ENCODE measurements at regions not wholly inside any gene's neighbourhood (a gene's known extent, or its start where the extent isn't known, plus 50 kb on each side); places are given as distances from the start of the nearest gene placed in this dataset.

- no peak overlapping the region for H3K27ac ChIP-seq (ENCODE audit: low read depth, low read length)
- DNase-seq (no peak), ATAC-seq (no peak)
- no peaks in the 10 kb centered on the region for H3K27me3 ChIP-seq (ENCODE audit: control insufficient read depth in 2 of 2, insufficient read depth in 2 of 2, low read length in 2 of 2)
- no peaks in the 10 kb centered on the region for H3K4me1 ChIP-seq (ENCODE audit: control insufficient read depth in 2 of 2, insufficient read depth in 2 of 2, low read length in 2 of 2)
- H3K4me3 Mint-ChIP-seq = no peak overlapping the region
- no peaks in the 10 kb centered on the region for H3K36me3 ChIP-seq (ENCODE audit: control insufficient read depth in 2 of 3, insufficient read depth in 3 of 3, low read length in 3 of 3)
- ChIA-PET POLR2A (no interaction called here), CTCF (no interaction called here)
- peaks cover 5 to 21% (median 11%) of the 10 kb centered on the region in 5 donors for H3K27me3 Mint-ChIP-seq
- no peak overlapping the region for H3K4me3 ChIP-seq (ENCODE audit: low read length)
- no peaks in the 10 kb centered on the region for H3K4me1 Mint-ChIP-seq
- H3K9me3 Mint-ChIP-seq = peaks cover 0 to 5% (median 0%) of the 10 kb centered on the region in 11 donors
- intact Hi-C loops (cut with micrococcal nuclease) = no loop called here
- no peaks in the 10 kb centered on the region for H3K9me3 ChIP-seq (ENCODE audit: control insufficient read depth in 2 of 3, low read length in 3 of 3)
- no peaks in the 10 kb centered on the region for H3K36me3 Mint-ChIP-seq
- no peak overlapping the region for H3K27ac Mint-ChIP-seq
Observed at GRCh38 chr15:96462768-96463750, 132.6 kb downstream of the NR2F2 start.

- ChIA-PET CTCF (no interaction called here), POLR2A (no interaction called here)
- Histone ChIP-seq H3K4me1 (ENCODE audit: control insufficient read depth in 2 of 2, insufficient read depth in 2 of 2, low read length in 2 of 2) (no peaks in the 10 kb centered on the region), H3K9me3 (ENCODE audit: control insufficient read depth in 2 of 3, low read length in 3 of 3) (no peaks in the 10 kb centered on the region), H3K4me3 (ENCODE audit: low read length) (no peak overlapping the region), H3K27me3 (ENCODE audit: control insufficient read depth in 2 of 2, insufficient read depth in 2 of 2, low read length in 2 of 2) (no peaks in the 10 kb centered on the region), H3K36me3 (ENCODE audit: control insufficient read depth in 2 of 3, insufficient read depth in 3 of 3, low read length in 3 of 3) (no peaks in the 10 kb centered on the region), H3K27ac (ENCODE audit: low read depth, low read length) (no peak overlapping the region)
- no peak overlapping the region for H3K4me3 Mint-ChIP-seq
- intact Hi-C loops (cut with micrococcal nuclease) = no loop called here
- ATAC-seq (no peak), DNase-seq (no peak)
- peaks cover 0 to 23% (median 16%) of the 10 kb centered on the region in 5 donors for H3K27me3 Mint-ChIP-seq
- peaks cover 0 to 5% (median 0%) of the 10 kb centered on the region in 11 donors for H3K9me3 Mint-ChIP-seq
- no peak overlapping the region for H3K27ac Mint-ChIP-seq
- H3K36me3 Mint-ChIP-seq = no peaks in the 10 kb centered on the region
- H3K4me1 Mint-ChIP-seq = no peaks in the 10 kb centered on the region
Observed at GRCh38 chr15:96466389-96466947, 136.0 kb downstream of the NR2F2 start.

GRCh38 chr15:96468036-96468435, 137.5 kb downstream of the NR2F2 start:
- no peak overlapping the region for H3K27ac ChIP-seq (ENCODE audit: low read depth, low read length)
- no peaks in the 10 kb centered on the region for H3K36me3 ChIP-seq (ENCODE audit: control insufficient read depth in 2 of 3, insufficient read depth in 3 of 3, low read length in 3 of 3)
- intact Hi-C loops (cut with micrococcal nuclease) = no loop called here
- H3K27me3 Mint-ChIP-seq = peaks cover 0 to 29% (median 18%) of the 10 kb centered on the region in 5 donors
- H3K4me1 ChIP-seq (ENCODE audit: control insufficient read depth in 2 of 2, insufficient read depth in 2 of 2, low read length in 2 of 2) = no peaks in the 10 kb centered on the region
- ChIA-PET POLR2A (no interaction called here), CTCF (no interaction called here)
- no peaks in the 10 kb centered on the region for H3K4me1 Mint-ChIP-seq
- no peak overlapping the region for H3K4me3 ChIP-seq (ENCODE audit: low read length)
- no peaks in the 10 kb centered on the region for H3K27me3 ChIP-seq (ENCODE audit: control insufficient read depth in 2 of 2, insufficient read depth in 2 of 2, low read length in 2 of 2)
- no peaks in the 10 kb centered on the region for H3K9me3 ChIP-seq (ENCODE audit: control insufficient read depth in 2 of 3, low read length in 3 of 3)
- no peak for DNase-seq
- no peak overlapping the region for H3K27ac Mint-ChIP-seq
- no peaks in the 10 kb centered on the region for H3K36me3 Mint-ChIP-seq
- H3K4me3 Mint-ChIP-seq = no peak overlapping the region
- no peak for ATAC-seq
- H3K9me3 Mint-ChIP-seq = peaks cover 0 to 5% (median 0%) of the 10 kb centered on the region in 11 donors

- H3K36me3 Mint-ChIP-seq = no peaks in the 10 kb centered on the region
- Histone ChIP-seq H3K27me3 (ENCODE audit: control insufficient read depth in 2 of 2, insufficient read depth in 2 of 2, low read length in 2 of 2) (no peaks in the 10 kb centered on the region), H3K36me3 (ENCODE audit: control insufficient read depth in 2 of 3, insufficient read depth in 3 of 3, low read length in 3 of 3) (no peaks in the 10 kb centered on the region), H3K4me1 (ENCODE audit: control insufficient read depth in 2 of 2, insufficient read depth in 2 of 2, low read length in 2 of 2) (no peaks in the 10 kb centered on the region), H3K9me3 (ENCODE audit: control insufficient read depth in 2 of 3, low read length in 3 of 3) (no peaks in the 10 kb centered on the region), H3K27ac (ENCODE audit: low read depth, low read length) (no peak overlapping the region), H3K4me3 (ENCODE audit: low read length) (no peak overlapping the region)
- DNase-seq (no peak), ATAC-seq (no peak)
- peaks cover 0 to 5% (median 0%) of the 10 kb centered on the region in 11 donors for H3K9me3 Mint-ChIP-seq
- CTCF ChIA-PET = no interaction called here
- no peak overlapping the region for H3K4me3 Mint-ChIP-seq
- no peak overlapping the region for H3K27ac Mint-ChIP-seq
- intact Hi-C loops (cut with micrococcal nuclease) = no loop called here
- peaks cover 0 to 20% (median 18%) of the 10 kb centered on the region in 5 donors for H3K27me3 Mint-ChIP-seq
- no peaks in the 10 kb centered on the region for H3K4me1 Mint-ChIP-seq
- POLR2A ChIA-PET = no interaction called here
Observed at GRCh38 chr15:96470681-96471310, 140.3 kb downstream of the NR2F2 start.

GRCh38 chr15:96472681-96473080, 142.2 kb downstream of the NR2F2 start:
- Histone ChIP-seq H3K27me3 (ENCODE audit: control insufficient read depth in 2 of 2, insufficient read depth in 2 of 2, low read length in 2 of 2) (no peaks in the 10 kb centered on the region), H3K4me3 (ENCODE audit: low read length) (no peak overlapping the region), H3K9me3 (ENCODE audit: control insufficient read depth in 2 of 3, low read length in 3 of 3) (no peaks in the 10 kb centered on the region), H3K27ac (ENCODE audit: low read depth, low read length) (no peak overlapping the region), H3K4me1 (ENCODE audit: control insufficient read depth in 2 of 2, insufficient read depth in 2 of 2, low read length in 2 of 2) (no peaks in the 10 kb centered on the region), H3K36me3 (ENCODE audit: control insufficient read depth in 2 of 3, insufficient read depth in 3 of 3, low read length in 3 of 3) (no peaks in the 10 kb centered on the region)
- H3K4me1 Mint-ChIP-seq = no peaks in the 10 kb centered on the region
- ATAC-seq = no peak
- no peaks in the 10 kb centered on the region for H3K36me3 Mint-ChIP-seq
- intact Hi-C loops (cut with micrococcal nuclease) = no loop called here
- no peak for DNase-seq
- H3K27ac Mint-ChIP-seq = no peak overlapping the region
- peaks cover 0 to 5% (median 0%) of the 10 kb centered on the region in 11 donors for H3K9me3 Mint-ChIP-seq
- CTCF ChIA-PET = no interaction called here
- no peak overlapping the region for H3K4me3 Mint-ChIP-seq
- POLR2A ChIA-PET = no interaction called here
- H3K27me3 Mint-ChIP-seq = peaks cover 0 to 20% (median 15%) of the 10 kb centered on the region in 5 donors

GRCh38 chr15:96473556-96473955, 143.1 kb downstream of the NR2F2 start:
- Mint-ChIP-seq H3K27ac (no peak overlapping the region), H3K9me3 (peaks cover 0 to 2% (median 0%) of the 10 kb centered on the region in 11 donors), H3K4me3 (no peak overlapping the region), H3K36me3 (no peaks in the 10 kb centered on the region), H3K4me1 (no peaks in the 10 kb centered on the region), H3K27me3 (peaks cover 0 to 20% (median 10%) of the 10 kb centered on the region in 5 donors)
- DNase-seq = no peak
- H3K9me3 ChIP-seq (ENCODE audit: control insufficient read depth in 2 of 3, low read length in 3 of 3) = no peaks in the 10 kb centered on the region
- H3K4me1 ChIP-seq (ENCODE audit: control insufficient read depth in 2 of 2, insufficient read depth in 2 of 2, low read length in 2 of 2) = no peaks in the 10 kb centered on the region
- no peak overlapping the region for H3K4me3 ChIP-seq (ENCODE audit: low read length)
- no peaks in the 10 kb centered on the region for H3K27me3 ChIP-seq (ENCODE audit: control insufficient read depth in 2 of 2, insufficient read depth in 2 of 2, low read length in 2 of 2)
- CTCF ChIA-PET = no interaction called here
- no peak overlapping the region for H3K27ac ChIP-seq (ENCODE audit: low read depth, low read length)
- ATAC-seq = no peak
- intact Hi-C loops (cut with micrococcal nuclease) = no loop called here
- POLR2A ChIA-PET = no interaction called here
- H3K36me3 ChIP-seq (ENCODE audit: control insufficient read depth in 2 of 3, insufficient read depth in 3 of 3, low read length in 3 of 3) = no peaks in the 10 kb centered on the region
